Gastroesophageal sphincter (tissue), 4 donors: ENCODE measurements at regions not wholly inside any gene's neighbourhood (a gene's known extent, or its start where the extent isn't known, plus 50 kb on each side); places are given as distances from the start of the nearest gene placed in this dataset.

Source experiments
- ATAC-seq: fragments of 150-250 bp; one replicate; pipeline ENCODE4 v1.9.1; 2016; ENCODE audit warnings: mild to moderate bottlenecking, moderate library complexity
- H3K27ac ChIP-seq, 4 donors: fragments of 200-600 bp; sonication (generic) in 3 of 4; 1 replicate in 3 of 4; 2 replicates in 1 of 4; pipeline ENCODE4 v1.5.1; 2016 to 2019
- H3K27me3 ChIP-seq: fragments of 200-600 bp; sonication (generic); one replicate; pipeline ENCODE4 v1.5.1; 2019
- H3K36me3 ChIP-seq, 2 donors: fragments of 200-600 bp; sonication (generic); one replicate each; pipeline ENCODE4 v1.5.1; 2019; ENCODE audit warnings: control low read depth in 1 of 2
- H3K4me1 ChIP-seq, 3 donors: fragments of 200-600 bp; sonication (generic); 1 replicate in 2 of 3; 2 replicates in 1 of 3; pipeline ENCODE4 v1.5.1; 2016 to 2019; ENCODE audit warnings: control low read depth in 2 of 3
- H3K4me3 ChIP-seq, 2 donors: fragments of 200-600 bp; sonication (generic); one replicate each; pipeline ENCODE4 v1.5.1; 2019; ENCODE audit warnings: mild to moderate bottlenecking in 1 of 2, moderate library complexity in 1 of 2
- H3K9me3 ChIP-seq, 3 donors: fragments of 200-600 bp; sonication (generic); one replicate each; pipeline ENCODE4 v1.5.1; 2017 to 2019; ENCODE audit warnings: control low read depth in 2 of 3
- EP300 ChIP-seq: sonication (generic); formaldehyde crosslinking; IDR thresholded peaks from one replicate; pipeline ENCODE4 v1.6.1; 2017; ENCODE audit warnings: antibody characterized with exemption, mild to moderate bottlenecking
- POLR2A ChIP-seq, 2 donors: fragments of 450-650 bp; IDR thresholded peaks; one replicate each; pipeline ENCODE4 v1.6.1; 2017; ENCODE audit warnings: antibody characterized with exemption in 2 of 2, mild to moderate bottlenecking in 2 of 2, moderate library complexity in 1 of 2
- POLR2AphosphoS5 ChIP-seq: sonication (generic); formaldehyde crosslinking; IDR thresholded peaks from one replicate; pipeline ENCODE4 v1.6.1; 2017; ENCODE audit warnings: antibody characterized with exemption
- WGBS, 2 donors: methylation state at CpG; one replicate each; pipeline ENCODE4 v1.1.5; 2018; ENCODE audit warnings: low coverage in 1 of 2; 5-methylcytosine and 5-hydroxymethylcytosine counted together
- TF ChIP-seq, protein P1 (sequence below), 4 experiments: fragments of 200-600 bp in 2 of 4; fragments of 450-650 bp in 2 of 4; sonication (generic) in 1 of 4; IDR thresholded peaks; one replicate each; pipeline ENCODE4 v1.5.1; 2017 to 2019; ENCODE audit warnings: antibody characterized with exemption in 4 of 4, mild to moderate bottlenecking in 2 of 4, moderate library complexity in 2 of 4

DNA sequence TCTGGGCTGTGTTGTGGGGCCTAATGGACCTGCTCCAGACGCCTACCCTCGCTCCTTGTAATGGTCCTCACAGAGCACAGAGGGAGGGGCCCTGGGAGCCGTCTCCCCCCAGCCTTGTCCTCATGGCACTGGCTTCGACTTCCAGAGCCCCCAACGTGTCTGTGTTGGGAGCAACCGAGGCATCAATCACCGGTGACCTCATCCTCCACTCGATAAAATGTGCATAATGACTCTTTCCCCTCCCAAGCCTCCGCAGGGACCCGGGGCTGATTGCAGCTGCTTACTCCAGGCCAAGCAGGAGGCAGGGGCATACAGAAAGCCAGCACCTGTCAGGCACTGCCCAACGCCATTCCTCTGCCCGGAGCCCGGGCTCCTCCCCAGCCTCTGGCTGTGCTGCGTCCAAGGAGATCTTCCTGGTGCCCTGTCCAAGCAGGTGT is 271.7 kb downstream of the NDUFA10 start:
- TF ChIP-seq EP300 (no peak), POLR2A (IDR thresholded peaks at IDR 0.05) (no peak), POLR2AphosphoS5 (no peak)
- TF ChIP-seq, protein P1, sequence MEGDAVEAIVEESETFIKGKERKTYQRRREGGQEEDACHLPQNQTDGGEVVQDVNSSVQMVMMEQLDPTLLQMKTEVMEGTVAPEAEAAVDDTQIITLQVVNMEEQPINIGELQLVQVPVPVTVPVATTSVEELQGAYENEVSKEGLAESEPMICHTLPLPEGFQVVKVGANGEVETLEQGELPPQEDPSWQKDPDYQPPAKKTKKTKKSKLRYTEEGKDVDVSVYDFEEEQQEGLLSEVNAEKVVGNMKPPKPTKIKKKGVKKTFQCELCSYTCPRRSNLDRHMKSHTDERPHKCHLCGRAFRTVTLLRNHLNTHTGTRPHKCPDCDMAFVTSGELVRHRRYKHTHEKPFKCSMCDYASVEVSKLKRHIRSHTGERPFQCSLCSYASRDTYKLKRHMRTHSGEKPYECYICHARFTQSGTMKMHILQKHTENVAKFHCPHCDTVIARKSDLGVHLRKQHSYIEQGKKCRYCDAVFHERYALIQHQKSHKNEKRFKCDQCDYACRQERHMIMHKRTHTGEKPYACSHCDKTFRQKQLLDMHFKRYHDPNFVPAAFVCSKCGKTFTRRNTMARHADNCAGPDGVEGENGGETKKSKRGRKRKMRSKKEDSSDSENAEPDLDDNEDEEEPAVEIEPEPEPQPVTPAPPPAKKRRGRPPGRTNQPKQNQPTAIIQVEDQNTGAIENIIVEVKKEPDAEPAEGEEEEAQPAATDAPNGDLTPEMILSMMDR (IDR thresholded peaks at IDR 0.05) = no peak
- 90% methylated on average over 3 of the region's 14 CpGs; no CpG with 5 or more reads in 1 of the 2 donors for WGBS, 2 donors
- ATAC-seq = no peak
- H3K27me3 ChIP-seq = no peaks in the 10 kb centered on the region
- peaks cover 0 to 36% (median 5%) of the 10 kb centered on the region in 3 donors for H3K4me1 ChIP-seq
- H3K36me3 ChIP-seq = no peaks in the 10 kb centered on the region
- no peak overlapping the region for H3K4me3 ChIP-seq
- no peaks in the 10 kb centered on the region for H3K9me3 ChIP-seq
- no peak overlapping the region for H3K27ac ChIP-seq

GRCh38 chr2:239752951-239753350 is 272.2 kb downstream of the NDUFA10 start:
- Histone ChIP-seq H3K9me3 (no peaks in the 10 kb centered on the region), H3K27me3 (no peaks in the 10 kb centered on the region), H3K4me1 (peaks cover 0 to 31% (median 5%) of the 10 kb centered on the region in 3 donors), H3K36me3 (no peaks in the 10 kb centered on the region), H3K4me3 (no peak overlapping the region), H3K27ac (no peak overlapping the region)
- no peak for TF ChIP-seq EP300
- TF ChIP-seq POLR2A (IDR thresholded peaks at IDR 0.05) = no peak
- TF ChIP-seq, protein P1 (IDR thresholded peaks at IDR 0.05) = no peak
- TF ChIP-seq POLR2AphosphoS5 = no peak
- ATAC-seq = no peak
- 67 to 100% methylated on average over 1 to 3 of the region's 13 CpGs for WGBS, 2 donors

DNA sequence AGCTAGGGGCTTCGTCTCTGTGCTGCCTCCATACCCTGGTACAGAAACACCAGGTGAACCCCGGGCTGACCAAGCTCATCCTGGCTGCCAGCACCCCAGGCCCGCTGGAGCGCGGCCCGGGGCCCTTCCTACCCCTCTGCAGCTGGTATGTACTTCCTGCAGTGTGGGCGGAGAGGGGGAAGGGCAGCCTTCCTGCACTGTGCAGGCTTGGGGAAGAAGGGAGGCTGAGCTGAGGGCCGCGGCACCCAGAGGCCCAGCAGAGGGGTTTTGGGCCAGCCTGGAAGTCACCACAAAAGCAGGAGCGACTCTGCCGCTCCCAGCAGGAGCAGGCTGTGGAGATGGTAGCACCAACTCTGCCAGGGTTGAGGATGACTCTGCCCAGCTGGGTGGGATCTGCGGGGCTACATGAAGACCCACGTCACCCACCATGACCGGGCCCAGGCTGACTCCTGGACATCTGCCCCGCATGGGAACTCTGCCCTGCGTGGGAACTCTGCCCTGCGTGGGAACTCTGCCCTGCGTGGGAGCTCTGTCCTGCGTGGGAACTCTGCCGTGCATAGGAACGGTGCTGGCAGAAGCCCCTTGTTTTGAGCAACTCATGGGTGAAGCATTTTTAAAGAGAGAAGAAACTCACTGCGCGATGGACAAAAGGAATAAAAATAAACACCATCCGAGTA is 273.3 kb downstream of the NDUFA10 start:
- Histone ChIP-seq H3K36me3 (no peaks in the 10 kb centered on the region), H3K4me3 (no peak overlapping the region), H3K9me3 (no peaks in the 10 kb centered on the region), H3K27me3 (no peaks in the 10 kb centered on the region), H3K4me1 (peaks cover 0 to 22% (median 5%) of the 10 kb centered on the region in 3 donors), H3K27ac (no peak overlapping the region)
- TF ChIP-seq, protein P1 (IDR thresholded peaks at IDR 0.05) = no peak
- no peak for TF ChIP-seq POLR2A (IDR thresholded peaks at IDR 0.05)
- WGBS, 2 donors = 7% methylated on average over 4 of the region's 24 CpGs; no CpG with 5 or more reads in 1 of the 2 donors
- ATAC-seq = no peak

GRCh38 chr2:239750929-239751678 is 274.0 kb downstream of the NDUFA10 start:
- H3K4me3 ChIP-seq = no peak overlapping the region
- no peaks in the 10 kb centered on the region for H3K27me3 ChIP-seq
- 67% methylated on average over 5 of the region's 22 CpGs; no CpG with 5 or more reads in 1 of the 2 donors for WGBS, 2 donors
- peaks cover 0 to 14% (median 5%) of the 10 kb centered on the region in 3 donors for H3K4me1 ChIP-seq
- H3K36me3 ChIP-seq = no peaks in the 10 kb centered on the region
- TF ChIP-seq POLR2AphosphoS5 (no peak), POLR2A (IDR thresholded peaks at IDR 0.05) (no peak), EP300 (no peak)
- TF ChIP-seq, protein P1 (IDR thresholded peaks at IDR 0.05) = no peak
- ATAC-seq = no peak
- H3K9me3 ChIP-seq = no peaks in the 10 kb centered on the region
- no peak overlapping the region for H3K27ac ChIP-seq
